ENCODE measurements at regions not wholly inside any gene's neighbourhood (a gene's known extent, or its start where the extent isn't known, plus 50 kb on each side); places are given as distances from the start of the nearest gene placed in this dataset.
"Not testable (repeated sequence)": the region's sequence is repeated elsewhere in the genome, so short reads cannot be mapped to it uniquely, and the experiment has no call there.

DNA sequence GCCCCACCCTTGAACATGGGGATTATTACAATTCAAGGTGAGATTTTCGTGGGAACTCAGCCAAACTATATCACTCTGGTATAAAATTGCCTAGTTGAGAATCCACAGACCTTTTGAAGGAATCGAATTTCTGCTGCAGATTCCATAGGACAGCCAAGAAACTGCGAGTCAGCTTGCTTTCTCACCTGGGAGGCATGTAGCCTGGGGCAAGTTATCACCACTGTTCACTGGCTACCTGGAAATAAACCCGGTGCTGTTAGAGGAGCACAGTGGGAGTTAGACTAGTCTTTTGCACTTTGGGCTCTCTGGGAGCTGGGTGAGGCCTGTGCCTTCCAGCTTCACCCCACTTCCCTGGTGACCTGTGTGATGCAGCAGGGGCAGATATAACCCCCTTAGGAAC lies 1043.5 kb downstream of the TDRD15 start:
- H3K79me2 ChIP-seq (ENCODE audit: low read length) = no peaks in the 10 kb centered on the region
- H3K4me1 ChIP-seq (ENCODE audit: low read length) = no peaks in the 10 kb centered on the region
- H3K9me3 ChIP-seq (ENCODE audit: insufficient read depth, low read length) = no peaks in the 10 kb centered on the region
- no peak overlapping the region for H3K4me3 ChIP-seq (ENCODE audit: low read length)
- no peak overlapping the region for H2AFZ ChIP-seq (ENCODE audit: low read depth, low read length)
- no peak overlapping the region for H3K27ac ChIP-seq (ENCODE audit: low read length)
- TF ChIP-seq, protein P1, sequence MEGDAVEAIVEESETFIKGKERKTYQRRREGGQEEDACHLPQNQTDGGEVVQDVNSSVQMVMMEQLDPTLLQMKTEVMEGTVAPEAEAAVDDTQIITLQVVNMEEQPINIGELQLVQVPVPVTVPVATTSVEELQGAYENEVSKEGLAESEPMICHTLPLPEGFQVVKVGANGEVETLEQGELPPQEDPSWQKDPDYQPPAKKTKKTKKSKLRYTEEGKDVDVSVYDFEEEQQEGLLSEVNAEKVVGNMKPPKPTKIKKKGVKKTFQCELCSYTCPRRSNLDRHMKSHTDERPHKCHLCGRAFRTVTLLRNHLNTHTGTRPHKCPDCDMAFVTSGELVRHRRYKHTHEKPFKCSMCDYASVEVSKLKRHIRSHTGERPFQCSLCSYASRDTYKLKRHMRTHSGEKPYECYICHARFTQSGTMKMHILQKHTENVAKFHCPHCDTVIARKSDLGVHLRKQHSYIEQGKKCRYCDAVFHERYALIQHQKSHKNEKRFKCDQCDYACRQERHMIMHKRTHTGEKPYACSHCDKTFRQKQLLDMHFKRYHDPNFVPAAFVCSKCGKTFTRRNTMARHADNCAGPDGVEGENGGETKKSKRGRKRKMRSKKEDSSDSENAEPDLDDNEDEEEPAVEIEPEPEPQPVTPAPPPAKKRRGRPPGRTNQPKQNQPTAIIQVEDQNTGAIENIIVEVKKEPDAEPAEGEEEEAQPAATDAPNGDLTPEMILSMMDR (IDR thresholded peaks at IDR 0.05; ENCODE audit: low read depth, low read length) = no peak
- no peak for TF ChIP-seq EZH2phosphoT487 (IDR thresholded peaks at IDR 0.05; ENCODE audit: low read depth)
- no peaks in the 10 kb centered on the region for H4K20me1 ChIP-seq (ENCODE audit: insufficient read depth, low read length)
- no peak overlapping the region for H3K4me2 ChIP-seq (ENCODE audit: low read length)
- H3K36me3 ChIP-seq (replicated peaks; ENCODE audit: low read depth, low read length) = no peaks in the 10 kb centered on the region
- H3K27me3 ChIP-seq (ENCODE audit: low read depth, low read length) = no peaks in the 10 kb centered on the region
- no peak overlapping the region for H3K9ac ChIP-seq (ENCODE audit: low read length)

GRCh38 chr2:22175003-22175402 lies 1051.2 kb downstream of the TDRD15 start:
- H3K79me2 ChIP-seq (ENCODE audit: low read length) = no peaks in the 10 kb centered on the region

GRCh38 chr2:22185251-22185650 lies 1061.5 kb downstream of the TDRD15 start:
- Histone ChIP-seq H4K20me1 (ENCODE audit: insufficient read depth, low read length) (no peaks in the 10 kb centered on the region), H3K79me2 (ENCODE audit: low read length) (no peaks in the 10 kb centered on the region), H3K4me2 (ENCODE audit: low read length) (no peak overlapping the region), H3K27me3 (ENCODE audit: low read depth, low read length) (no peaks in the 10 kb centered on the region), H3K9ac (ENCODE audit: low read length) (no peak overlapping the region), H3K36me3 (replicated peaks; ENCODE audit: low read depth, low read length) (no peaks in the 10 kb centered on the region), H3K4me3 (ENCODE audit: low read length) (no peak overlapping the region), H3K4me1 (ENCODE audit: low read length) (no peaks in the 10 kb centered on the region), H3K9me3 (ENCODE audit: insufficient read depth, low read length) (no peaks in the 10 kb centered on the region), H3K27ac (ENCODE audit: low read length) (no peak overlapping the region), H2AFZ (ENCODE audit: low read depth, low read length) (no peak overlapping the region)
- TF ChIP-seq, protein P1 (IDR thresholded peaks at IDR 0.05; ENCODE audit: low read depth, low read length) = no peak

More at GRCh38 chr2:22175003-22175402, 1051.2 kb downstream of the TDRD15 start:
- no peaks in the 10 kb centered on the region for H3K4me1 ChIP-seq (ENCODE audit: low read length)
- TF ChIP-seq EZH2phosphoT487 (IDR thresholded peaks at IDR 0.05; ENCODE audit: low read depth) = no peak
- TF ChIP-seq, protein P1 (IDR thresholded peaks at IDR 0.05; ENCODE audit: low read depth, low read length) = no peak
- no peaks in the 10 kb centered on the region for H4K20me1 ChIP-seq (ENCODE audit: insufficient read depth, low read length)
- H3K4me2 ChIP-seq (ENCODE audit: low read length) = no peak overlapping the region
- no peaks in the 10 kb centered on the region for H3K9me3 ChIP-seq (ENCODE audit: insufficient read depth, low read length)
- no peak overlapping the region for H3K27ac ChIP-seq (ENCODE audit: low read length)
- H2AFZ ChIP-seq (ENCODE audit: low read depth, low read length) = no peak overlapping the region
- H3K9ac ChIP-seq (ENCODE audit: low read length) = no peak overlapping the region
- H3K4me3 ChIP-seq (ENCODE audit: low read length) = no peak overlapping the region
- no peaks in the 10 kb centered on the region for H3K27me3 ChIP-seq (ENCODE audit: low read depth, low read length)
- H3K36me3 ChIP-seq (replicated peaks; ENCODE audit: low read depth, low read length) = no peaks in the 10 kb centered on the region

DNA sequence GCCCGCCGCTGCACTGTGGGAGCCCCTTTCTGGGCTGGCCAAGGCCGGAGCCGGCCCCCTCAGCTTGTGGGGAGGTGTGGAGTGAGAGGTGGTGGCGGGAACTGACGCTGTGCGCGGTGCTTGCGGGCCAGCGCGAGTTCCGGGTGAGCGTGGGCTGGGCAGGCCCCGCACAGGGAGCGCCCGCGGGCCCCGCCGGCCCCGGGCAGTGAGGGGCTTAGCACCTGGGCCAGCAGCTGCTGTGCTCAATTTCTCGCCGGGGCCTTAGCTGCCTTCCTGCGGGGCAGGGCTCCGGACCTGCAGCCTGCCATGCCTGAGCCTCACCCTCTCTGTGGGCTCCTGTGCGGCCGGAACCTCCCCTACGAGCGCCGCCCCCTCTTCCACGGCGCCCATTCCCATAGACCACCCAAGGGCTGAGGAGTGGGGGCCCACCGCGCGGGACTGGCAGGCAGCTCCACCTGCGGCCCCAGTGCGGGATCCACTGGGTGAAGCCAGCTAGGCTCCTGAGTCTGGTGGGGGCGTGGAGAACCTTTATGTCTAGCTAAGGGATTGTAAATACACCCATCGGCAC lies 1062.6 kb downstream of the TDRD15 start:
- H3K9ac ChIP-seq (ENCODE audit: low read length); H3K27ac ChIP-seq (ENCODE audit: low read length); H3K79me2 ChIP-seq (ENCODE audit: low read length); H3K4me2 ChIP-seq (ENCODE audit: low read length); H4K20me1 ChIP-seq (ENCODE audit: insufficient read depth, low read length); H3K4me1 ChIP-seq (ENCODE audit: low read length); H3K4me3 ChIP-seq (ENCODE audit: low read length); H3K36me3 ChIP-seq (replicated peaks; ENCODE audit: low read depth, low read length); H2AFZ ChIP-seq (ENCODE audit: low read depth, low read length); H3K27me3 ChIP-seq (ENCODE audit: low read depth, low read length); H3K9me3 ChIP-seq (ENCODE audit: insufficient read depth, low read length): not testable (repeated sequence)
